Astrocyte (in vitro differentiated cells and primary cell): ENCODE measurements at regions not wholly inside any gene's neighbourhood (a gene's known extent, or its start where the extent isn't known, plus 50 kb on each side); places are given as distances from the start of the nearest gene placed in this dataset.

Experiments used
- CTCF ChIP-seq: IDR thresholded peaks from 2 replicates; pipeline ENCODE4 v1.5.1; 2011; ENCODE audit warnings: low read depth, mild to moderate bottlenecking, inconsistent platforms, low read length, moderate library complexity; ENCODE audit not compliant: insufficient read depth
- EZH2 ChIP-seq: IDR thresholded peaks from 2 replicates; pipeline ENCODE4 v1.6.1; 2012; ENCODE audit warnings: mild to moderate bottlenecking, low read length, inconsistent platforms; ENCODE audit not compliant: insufficient read depth

GRCh38 chr4:12177416-12177815 lies 748.7 kb upstream of the HS3ST1 start:
- TF ChIP-seq CTCF = no peak
- TF ChIP-seq EZH2 = no peak
